HG02885 (cell line): ENCODE measurements at regions not wholly inside any gene's neighbourhood (a gene's known extent, or its start where the extent isn't known, plus 50 kb on each side); places are given as distances from the start of the nearest gene placed in this dataset.

Source experiments
- ATAC-seq: cut with Tn5 transposase; IDR thresholded peaks from one replicate; pipeline ENCODE4 v1.9.1; 2021; ENCODE audit warnings: mild to moderate bottlenecking; ENCODE audit not compliant: unreplicated experiment, poor library complexity

- no peak for ATAC-seq
Measured at GRCh38 chr4:62930884-62931283, 1478.4 kb downstream of the TECRL start.

GRCh38 chr4:62928483-62928882 is 1480.8 kb downstream of the TECRL start:
- ATAC-seq = no peak

GRCh38 chr4:62927574-62927973 is 1481.7 kb downstream of the TECRL start:
- ATAC-seq = no peak

GRCh38 chr4:62923783-62924182 is 1485.5 kb downstream of the TECRL start:
- ATAC-seq = no peak

- ATAC-seq = no peak
Measured at GRCh38 chr4:62917649-62918048, 1491.6 kb downstream of the TECRL start.

GRCh38 chr4:62914758-62915157 is 1494.5 kb downstream of the TECRL start:
- no peak for ATAC-seq

- ATAC-seq = no peak
Measured at GRCh38 chr4:62913065-62913464, 1496.2 kb downstream of the TECRL start.

- ATAC-seq = no peak
Measured at GRCh38 chr4:62912531-62912930, 1496.7 kb downstream of the TECRL start.

- no peak for ATAC-seq
Measured at GRCh38 chr4:62909238-62909637, 1500.0 kb downstream of the TECRL start.

GRCh38 chr4:62901101-62901500 is 1508.1 kb downstream of the TECRL start:
- no peak for ATAC-seq

GRCh38 chr4:62899646-62900364 is 1509.4 kb downstream of the TECRL start:
- no peak for ATAC-seq

GRCh38 chr4:62898115-62898514 is 1511.1 kb downstream of the TECRL start:
- ATAC-seq = no peak

- ATAC-seq = no peak
Measured at GRCh38 chr4:62896721-62897120, 1512.5 kb downstream of the TECRL start.

GRCh38 chr4:62881901-62882300 is 1527.3 kb downstream of the TECRL start:
- no peak for ATAC-seq

GRCh38 chr4:62881210-62881609 is 1528.0 kb downstream of the TECRL start:
- ATAC-seq = no peak

GRCh38 chr4:62872856-62873255 is 1536.4 kb downstream of the TECRL start:
- no peak for ATAC-seq

- ATAC-seq = no peak
Measured at GRCh38 chr4:62871078-62871477, 1538.2 kb downstream of the TECRL start.

- ATAC-seq = no peak
Measured at GRCh38 chr4:62870451-62870850, 1538.8 kb downstream of the TECRL start.

- no peak for ATAC-seq
Measured at GRCh38 chr4:62865261-62865660, 1544.0 kb downstream of the TECRL start.

GRCh38 chr4:62849696-62850095 is 1559.6 kb downstream of the TECRL start:
- ATAC-seq = no peak

- no peak for ATAC-seq
Measured at GRCh38 chr4:62835631-62836030, 1573.6 kb downstream of the TECRL start.

GRCh38 chr4:62822306-62822705 is 1586.9 kb downstream of the TECRL start:
- no peak for ATAC-seq

GRCh38 chr4:62816566-62816965 is 1592.7 kb downstream of the TECRL start:
- ATAC-seq = no peak
